ENCODE measurements at regions not wholly inside any gene's neighbourhood (a gene's known extent, or its start where the extent isn't known, plus 50 kb on each side); places are given as distances from the start of the nearest gene placed in this dataset.

GRCh38 chr9:108139900-108140299 is 650.3 kb upstream of the KLF4 start:
- TF ChIP-seq ZFX (IDR thresholded peaks at IDR 0.05; ENCODE audit: borderline replicate concordance) (no peak), CTCF (IDR thresholded peaks at IDR 0.05) (no peak)
- H3K27ac ChIP-seq = no peak overlapping the region

- H3K27ac ChIP-seq = no peak overlapping the region
- no peak for TF ChIP-seq ZFX (IDR thresholded peaks at IDR 0.05; ENCODE audit: borderline replicate concordance)
- no peak for TF ChIP-seq CTCF (IDR thresholded peaks at IDR 0.05)
Observed at GRCh38 chr9:108138516-108138915, 648.9 kb upstream of the KLF4 start.

GRCh38 chr9:108136656-108137055 is 647.1 kb upstream of the KLF4 start:
- no peak overlapping the region for H3K27ac ChIP-seq
- TF ChIP-seq ZFX (IDR thresholded peaks at IDR 0.05; ENCODE audit: borderline replicate concordance) = no peak
- no peak for TF ChIP-seq CTCF (IDR thresholded peaks at IDR 0.05)

- TF ChIP-seq ZFX (IDR thresholded peaks at IDR 0.05; ENCODE audit: borderline replicate concordance) (no peak), CTCF (IDR thresholded peaks at IDR 0.05) (no peak)
- no peak overlapping the region for H3K27ac ChIP-seq
Observed at GRCh38 chr9:108134486-108135128, 645.0 kb upstream of the KLF4 start.

GRCh38 chr9:108133680-108134079 is 644.1 kb upstream of the KLF4 start:
- TF ChIP-seq ZFX (IDR thresholded peaks at IDR 0.05; ENCODE audit: borderline replicate concordance) = no peak
- no peak for TF ChIP-seq CTCF (IDR thresholded peaks at IDR 0.05)
- no peak overlapping the region for H3K27ac ChIP-seq

- no peak for TF ChIP-seq CTCF (IDR thresholded peaks at IDR 0.05)
- no peak for TF ChIP-seq ZFX (IDR thresholded peaks at IDR 0.05; ENCODE audit: borderline replicate concordance)
- no peak overlapping the region for H3K27ac ChIP-seq
Observed at GRCh38 chr9:108133101-108133500, 643.5 kb upstream of the KLF4 start.

GRCh38 chr9:108130905-108131304 is 641.3 kb upstream of the KLF4 start:
- TF ChIP-seq CTCF (IDR thresholded peaks at IDR 0.05) (no peak), ZFX (IDR thresholded peaks at IDR 0.05; ENCODE audit: borderline replicate concordance) (no peak)
- no peak overlapping the region for H3K27ac ChIP-seq

All from 22Rv1 (cell line).